Activated T-cell treated with anti-CD3 and anti-CD28 coated beads for 48 hours (primary cell): ENCODE measurements at regions not wholly inside any gene's neighbourhood (a gene's known extent, or its start where the extent isn't known, plus 50 kb on each side); places are given as distances from the start of the nearest gene placed in this dataset.
"Not testable (repeated sequence)": the region's sequence is repeated elsewhere in the genome, so short reads cannot be mapped to it uniquely, and the experiment has no call there.

ENCODE experiments used
- DNase-seq: peaks from one replicate; pipeline ENCODE4 v3.0.0-alpha.2; 2020; ENCODE audit warnings: low read depth

DNA sequence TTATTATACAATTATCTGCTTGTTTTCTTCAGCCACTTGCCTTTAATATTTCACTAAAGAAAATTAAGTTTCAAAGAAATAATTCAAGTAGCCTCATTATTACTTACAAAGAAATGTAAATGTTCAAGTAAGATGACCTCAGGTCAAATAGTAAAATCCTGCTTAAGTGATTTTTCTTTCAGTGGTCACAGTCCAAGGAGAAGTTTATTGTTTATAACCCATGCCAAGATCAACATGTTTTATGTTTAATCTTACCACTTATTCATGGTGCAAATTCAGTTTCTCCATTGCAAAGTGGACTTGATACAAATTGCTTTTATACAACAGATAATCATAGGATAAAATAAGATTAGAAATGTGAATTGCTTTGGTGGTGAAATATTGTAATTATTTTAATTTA, 370.2 kb upstream of the FLRT2 start:
- DNase-seq = no peak

DNA sequence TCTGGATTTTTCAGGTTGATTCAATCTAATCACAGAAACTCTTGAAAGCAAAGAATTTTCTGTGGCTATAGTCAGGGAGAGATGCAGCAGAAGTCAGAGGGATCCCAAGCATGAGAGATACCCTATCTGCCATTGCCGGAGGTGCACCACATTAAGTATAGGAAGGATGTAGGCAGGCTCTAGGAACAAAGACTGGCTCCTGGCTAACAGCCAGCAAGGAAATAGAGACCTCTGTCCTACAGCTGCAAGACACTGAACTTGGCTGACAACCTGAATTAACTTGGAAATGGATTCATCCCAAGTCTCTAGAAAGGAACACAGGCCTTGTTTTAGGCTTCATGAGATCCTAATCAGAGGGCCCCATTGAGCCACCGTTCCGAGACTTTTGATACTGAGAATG, 364.9 kb upstream of the FLRT2 start:
- DNase-seq = no peak

DNA sequence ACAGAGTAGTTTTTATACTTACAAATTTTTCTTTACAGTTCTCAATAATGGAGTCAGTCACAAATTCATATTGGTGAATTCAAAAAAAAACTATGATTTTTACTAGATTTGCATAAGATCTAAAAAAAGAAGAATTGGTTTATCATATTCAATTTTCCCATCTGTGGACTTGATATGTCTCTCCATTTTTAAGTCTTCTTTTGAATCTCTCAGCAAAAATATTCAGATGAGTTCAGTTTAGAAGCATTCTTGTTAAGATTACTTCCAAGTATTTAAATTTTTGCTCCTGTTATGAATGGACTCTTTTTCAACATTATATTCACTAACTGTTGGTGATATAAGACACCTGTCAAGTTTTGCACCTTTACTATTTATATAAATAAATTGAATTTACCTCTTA, 360.6 kb upstream of the FLRT2 start:
- no peak for DNase-seq

DNA sequence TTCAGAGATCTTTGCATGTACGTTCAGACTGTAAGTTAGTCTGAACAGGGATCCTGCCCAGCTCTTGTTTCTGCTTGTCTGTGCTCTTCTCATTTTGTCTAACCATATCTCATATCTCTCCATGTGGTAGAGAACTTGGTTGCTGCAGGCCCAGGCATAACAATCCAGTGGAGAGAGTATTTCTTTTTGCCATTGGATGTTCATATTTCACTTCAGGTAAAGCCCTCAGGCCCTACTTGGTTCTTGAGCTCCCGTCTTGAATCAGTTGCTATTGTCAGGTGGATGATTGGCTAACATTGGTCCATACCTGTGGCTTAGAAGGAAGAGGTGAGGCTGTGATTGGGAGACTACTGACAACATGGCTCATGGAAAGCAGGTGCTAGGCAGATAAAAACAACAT, 357.7 kb upstream of the FLRT2 start:
- DNase-seq = no peak

DNA sequence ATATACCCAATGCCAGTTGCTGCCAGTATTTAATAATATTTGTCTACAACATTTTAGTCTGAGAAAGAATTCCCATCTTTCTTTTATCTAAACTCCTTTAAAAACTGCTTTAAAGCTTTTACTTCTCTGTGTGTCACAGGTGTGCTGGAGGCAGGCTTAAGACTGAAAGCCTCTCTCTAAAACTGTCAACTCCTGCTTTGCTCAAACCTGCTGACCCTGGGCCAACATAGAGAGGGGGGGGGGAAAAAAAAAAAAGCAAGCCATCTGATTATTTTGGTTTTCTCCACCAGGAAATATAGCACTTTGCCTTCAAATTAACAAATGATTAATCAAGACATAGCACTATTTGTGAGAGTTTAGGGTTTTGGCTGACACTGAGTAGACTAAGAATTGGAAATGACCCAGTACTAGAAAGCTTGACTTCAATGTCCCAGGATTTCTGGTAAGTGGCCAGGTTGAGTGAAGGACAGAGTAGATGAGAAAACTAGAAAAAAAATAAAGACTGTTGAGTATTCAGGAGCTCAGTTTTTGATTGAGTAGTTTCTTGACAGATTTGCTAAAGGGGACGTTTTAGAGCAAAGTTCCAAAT, 357.0 kb upstream of the FLRT2 start:
- DNase-seq = no peak

DNA sequence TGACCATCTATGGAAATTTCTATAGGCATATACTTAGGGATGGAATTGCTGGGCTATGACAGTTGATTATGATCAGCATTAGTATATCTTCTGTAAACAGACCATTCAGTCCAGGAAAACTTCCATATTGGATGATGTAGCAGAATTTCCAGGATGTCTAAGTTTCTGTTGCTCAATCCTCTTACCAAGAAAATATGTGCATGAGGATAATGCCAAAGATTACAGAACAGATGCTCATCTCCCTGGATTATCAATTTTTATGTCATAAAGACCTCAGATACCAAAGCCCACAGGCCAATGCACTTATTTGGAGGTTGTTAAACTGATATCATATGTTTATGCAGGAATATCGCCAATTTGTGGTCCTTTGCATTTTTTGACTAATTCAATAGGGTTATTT, 354.4 kb upstream of the FLRT2 start:
- no peak for DNase-seq

DNA sequence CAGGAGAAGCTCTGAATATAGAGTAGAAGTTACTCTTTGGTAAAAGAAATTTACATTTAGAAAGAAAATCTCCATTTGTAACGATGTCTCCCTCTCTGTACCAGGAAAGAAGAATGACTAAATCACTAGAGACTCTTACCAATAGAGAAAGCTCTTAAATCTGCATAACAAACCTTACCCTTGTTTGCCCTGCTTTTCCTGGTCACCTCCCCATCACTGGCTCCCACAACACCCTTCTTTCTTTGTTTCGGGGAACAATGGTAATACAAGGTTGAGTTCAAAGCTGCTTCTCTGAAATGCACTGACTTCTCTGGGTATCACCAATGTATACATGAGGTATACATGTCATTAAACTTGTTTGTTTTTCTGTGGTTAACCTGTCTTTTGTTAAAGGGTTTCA, 351.1 kb upstream of the FLRT2 start:
- no peak for DNase-seq

DNA sequence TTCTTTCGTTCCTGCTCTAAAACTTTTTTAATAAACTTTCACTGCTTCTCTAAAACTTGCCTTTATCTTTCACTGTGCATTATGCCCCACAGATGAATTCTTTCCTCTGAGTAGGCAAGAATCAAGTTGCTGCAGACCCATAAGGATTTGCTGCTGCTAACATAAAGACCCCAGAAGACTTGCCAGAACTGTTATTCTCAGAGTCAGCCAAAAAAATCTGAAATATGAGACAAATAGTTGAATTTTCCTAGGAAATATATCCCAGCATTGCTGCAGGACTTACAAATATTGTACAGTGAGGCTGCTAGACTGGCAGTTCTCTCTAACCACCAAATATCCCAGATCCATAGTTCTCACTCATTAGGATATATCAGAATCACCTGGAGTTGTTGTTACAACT, 349.1 kb upstream of the FLRT2 start:
- no peak for DNase-seq

DNA sequence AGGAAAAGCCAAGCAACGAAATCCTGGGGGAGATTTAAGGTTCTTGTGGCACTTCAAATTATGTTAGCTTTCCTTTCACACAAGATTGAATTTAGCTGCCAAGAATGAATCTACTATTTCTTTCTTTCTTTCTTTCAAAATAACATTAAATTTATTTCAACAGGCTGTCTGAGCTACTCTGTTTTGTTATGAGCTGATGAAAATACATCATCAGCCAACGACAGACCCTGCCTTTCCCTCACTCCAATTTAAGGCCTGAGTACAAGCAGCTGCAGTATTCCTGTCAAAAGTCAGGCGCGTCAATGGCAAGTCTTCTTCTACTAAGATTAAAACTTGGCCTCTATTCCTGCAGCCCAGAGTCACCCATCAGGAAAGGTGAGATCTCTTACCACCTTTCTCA, 347.7 kb upstream of the FLRT2 start:
- DNase-seq = no peak

DNA sequence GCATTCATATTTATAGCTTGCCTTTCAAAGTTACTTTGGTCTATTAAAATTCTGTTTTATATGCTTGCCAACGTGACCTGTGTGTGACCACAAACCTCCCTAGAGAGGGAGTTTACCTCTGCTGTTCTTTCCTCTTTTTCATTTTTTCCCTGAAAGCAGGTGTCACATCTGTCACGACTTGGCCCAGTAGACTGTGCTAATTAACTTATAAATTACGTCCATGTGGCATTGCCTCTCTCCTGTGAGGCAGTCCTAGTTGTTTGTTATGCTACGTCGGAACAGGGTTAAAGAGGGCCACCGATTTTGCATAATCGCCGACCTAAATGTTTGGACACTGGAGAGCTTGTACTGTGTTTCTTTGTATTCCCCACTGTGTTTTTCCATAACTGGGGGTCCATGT, 343.9 kb upstream of the FLRT2 start:
- DNase-seq = no peak

DNA sequence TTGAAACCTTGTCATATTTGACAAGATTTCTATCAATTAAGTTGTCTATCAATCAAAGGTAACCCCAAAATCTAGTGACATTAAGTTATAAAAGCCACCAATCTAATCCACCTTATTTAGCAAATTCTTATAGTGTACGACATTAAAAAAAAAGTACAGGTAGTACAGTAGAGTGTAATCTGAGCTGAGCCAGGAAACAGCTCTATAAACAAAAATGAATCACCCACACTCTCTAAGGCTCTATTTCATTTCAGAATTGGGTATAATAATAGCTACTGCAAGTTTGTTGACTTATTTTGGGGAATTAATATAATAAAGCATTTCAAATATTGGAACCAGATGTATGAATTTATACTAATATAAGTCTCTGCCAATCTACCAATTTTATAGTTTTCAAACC, 342.4 kb upstream of the FLRT2 start:
- no peak for DNase-seq

DNA sequence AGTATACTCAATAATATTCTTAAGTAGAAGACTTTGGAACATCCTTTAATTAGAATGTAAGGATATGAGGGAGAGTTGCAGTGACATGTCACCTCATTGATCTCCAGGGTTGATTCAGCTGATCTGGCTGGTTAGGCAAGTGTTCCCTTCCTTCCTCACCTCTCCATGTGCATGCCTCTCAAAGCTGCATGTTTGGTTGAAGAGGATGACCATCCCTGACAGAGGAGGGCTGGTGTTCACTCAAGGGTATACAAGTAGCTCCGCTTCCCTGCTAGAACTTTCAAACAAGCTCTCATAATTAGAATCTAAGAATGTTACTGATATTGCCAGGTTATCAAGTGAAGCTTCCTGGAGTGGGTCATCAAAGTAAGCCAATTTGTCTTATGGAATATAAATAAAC, 341.1 kb upstream of the FLRT2 start:
- no peak for DNase-seq

DNA sequence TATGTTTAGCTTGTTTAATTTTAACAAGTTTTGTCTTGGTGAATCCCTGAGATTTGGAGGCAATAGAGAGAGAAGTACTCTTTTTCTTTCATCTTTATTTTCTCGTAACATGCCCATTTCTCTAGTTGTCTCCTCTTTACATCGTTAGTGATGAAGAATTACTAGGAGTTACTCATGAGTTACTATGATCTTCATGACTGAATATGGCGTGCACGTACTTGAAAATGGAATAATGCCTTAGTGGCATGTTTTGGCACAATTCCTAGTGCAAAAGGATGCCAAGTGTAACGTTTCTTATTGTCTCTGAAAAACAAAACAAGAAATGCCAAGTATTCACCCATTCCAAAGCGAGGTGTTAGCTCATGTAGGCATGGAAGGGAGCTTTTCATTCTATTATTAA, 340.7 kb upstream of the FLRT2 start:
- DNase-seq = not testable (repeated sequence)

DNA sequence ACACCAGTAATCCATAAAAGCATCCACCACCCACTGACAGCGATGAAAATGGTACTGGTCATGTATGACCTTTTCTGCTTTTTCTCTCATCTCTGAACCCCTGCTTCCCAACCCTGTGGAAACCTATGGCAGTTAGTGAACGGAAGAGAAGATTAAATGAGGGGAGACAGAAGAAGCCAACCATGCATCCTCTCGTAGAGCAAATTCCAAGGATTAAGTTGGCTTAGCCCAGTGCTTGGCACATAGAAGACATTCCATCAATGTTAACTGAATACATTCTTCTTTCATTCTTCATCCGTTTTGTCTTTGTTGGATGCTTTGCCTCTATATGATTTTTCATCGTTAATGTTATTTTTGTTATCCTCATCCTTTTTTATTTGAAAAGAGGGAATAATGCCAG, 339.7 kb upstream of the FLRT2 start:
- DNase-seq = no peak

DNA sequence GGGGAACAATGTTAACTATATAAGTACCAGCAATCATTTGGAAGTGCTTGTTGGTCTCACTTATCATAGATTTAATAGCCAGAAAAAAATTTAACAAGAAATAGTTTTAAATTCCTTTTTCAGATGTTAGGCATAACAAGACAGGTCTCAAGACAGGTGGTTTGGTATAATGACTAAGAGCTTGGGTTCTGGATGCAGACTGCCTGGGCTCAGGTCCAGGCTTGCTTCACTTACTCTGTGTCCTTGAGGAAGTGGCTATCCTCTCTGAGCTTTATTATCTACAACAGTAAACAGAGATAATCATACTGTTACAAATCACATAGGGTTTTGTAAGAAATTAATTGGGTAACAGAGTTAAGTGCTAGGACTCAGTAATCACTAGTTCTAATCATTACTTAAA, 338.0 kb upstream of the FLRT2 start:
- no peak for DNase-seq

DNA sequence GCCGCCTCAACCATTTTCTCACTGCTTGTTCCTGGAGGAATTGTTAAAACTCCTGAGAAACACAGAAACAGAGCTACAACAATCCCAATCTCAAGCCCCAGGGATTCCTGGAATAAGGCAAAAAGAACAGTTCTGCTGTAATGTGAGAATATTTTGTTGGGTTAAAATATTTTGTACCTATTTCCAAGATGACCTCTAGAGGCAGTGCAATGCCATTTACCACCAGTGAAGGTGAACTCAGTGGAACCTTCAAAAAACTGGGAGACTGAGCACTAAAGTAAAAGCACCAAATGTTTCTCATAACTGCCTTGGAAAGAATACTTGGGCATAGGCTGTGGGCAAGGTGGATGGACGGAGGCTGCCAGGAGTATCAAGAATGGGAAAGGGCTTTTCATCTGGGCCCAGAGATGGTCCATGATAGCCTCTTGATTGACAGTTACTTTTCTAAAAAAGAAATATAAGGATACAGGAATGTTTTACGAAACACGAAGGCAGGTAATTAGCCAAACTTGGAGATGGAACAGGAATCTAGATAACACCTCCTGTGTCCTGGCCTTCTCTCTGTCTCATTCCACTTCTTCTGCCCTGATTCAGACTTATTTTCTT, 334.0 kb upstream of the FLRT2 start:
- DNase-seq = no peak

DNA sequence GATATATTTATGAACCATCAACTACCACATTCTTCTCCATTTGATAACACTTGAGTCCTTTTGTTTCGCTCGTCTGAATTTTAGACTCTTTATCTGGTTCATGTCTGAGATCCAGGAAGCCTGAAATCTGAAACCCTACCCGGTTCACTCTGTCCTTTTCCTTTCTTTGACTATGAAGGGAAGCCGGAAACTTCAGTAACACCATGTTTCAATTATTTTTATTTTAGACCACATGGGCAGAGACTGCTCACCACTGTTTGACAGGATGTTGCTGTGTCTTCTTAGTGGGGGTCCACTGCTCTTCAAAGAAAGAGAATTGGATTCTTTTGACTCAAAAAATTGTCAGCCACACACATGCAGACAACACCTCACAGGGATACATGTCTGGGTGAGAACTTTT, 331.9 kb upstream of the FLRT2 start:
- no peak for DNase-seq

DNA sequence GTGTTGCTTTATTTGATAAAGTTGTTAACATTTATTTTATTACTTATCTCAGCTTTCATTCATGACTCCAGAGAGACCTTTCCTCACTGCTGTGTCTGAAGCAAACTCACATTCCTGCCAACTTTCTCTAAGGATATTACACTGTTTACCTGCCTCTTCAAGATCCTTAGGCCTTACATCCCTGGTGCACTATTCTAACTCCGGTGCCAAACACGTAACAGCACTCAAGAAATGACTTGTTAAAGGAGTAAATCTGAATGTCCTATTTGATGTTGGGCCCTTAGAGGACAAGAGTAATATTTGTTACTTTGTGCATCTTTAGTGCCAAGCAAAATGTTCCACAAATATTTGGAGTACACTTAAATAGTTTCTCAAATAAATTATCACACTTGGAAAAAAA, 324.1 kb upstream of the FLRT2 start:
- DNase-seq = no peak

DNA sequence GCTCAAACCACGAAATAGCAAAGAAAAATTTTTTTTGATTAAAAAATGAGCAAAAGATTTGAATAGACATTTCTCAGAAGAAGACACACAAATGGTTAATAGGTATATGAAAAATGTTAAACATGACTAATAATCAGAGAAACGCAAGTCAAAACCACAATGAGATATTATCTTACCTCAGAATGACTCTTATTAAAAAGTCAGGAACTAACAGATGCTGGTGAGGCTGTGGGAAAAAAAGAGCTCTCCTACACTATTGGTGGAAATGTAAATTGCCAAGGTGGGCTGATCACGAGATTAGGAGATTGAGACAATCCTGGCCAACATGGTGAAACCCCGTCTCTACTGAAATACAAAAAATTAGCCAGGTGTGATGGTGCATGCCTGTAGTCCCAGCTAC, 315.5 kb upstream of the FLRT2 start:
- DNase-seq = no peak

DNA sequence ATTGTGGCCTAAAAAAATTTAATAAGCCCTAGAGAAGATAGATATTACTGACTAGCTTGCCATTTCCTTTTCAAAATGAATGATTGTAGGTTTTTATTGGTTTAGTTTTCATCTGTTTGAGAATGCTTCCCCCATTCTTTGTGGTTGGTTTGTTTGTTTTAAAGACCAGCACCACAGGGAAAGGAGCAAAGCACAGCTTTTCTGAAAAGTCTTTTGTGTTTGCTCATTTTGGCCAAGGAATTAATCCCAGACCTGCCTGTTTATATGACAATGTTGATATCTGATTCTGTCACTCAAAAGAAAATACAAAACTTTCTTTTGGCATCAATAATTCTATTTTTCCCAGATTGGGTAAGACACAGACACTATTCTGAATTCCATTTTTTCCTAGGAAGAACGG, 312.5 kb upstream of the FLRT2 start:
- DNase-seq = no peak

DNA sequence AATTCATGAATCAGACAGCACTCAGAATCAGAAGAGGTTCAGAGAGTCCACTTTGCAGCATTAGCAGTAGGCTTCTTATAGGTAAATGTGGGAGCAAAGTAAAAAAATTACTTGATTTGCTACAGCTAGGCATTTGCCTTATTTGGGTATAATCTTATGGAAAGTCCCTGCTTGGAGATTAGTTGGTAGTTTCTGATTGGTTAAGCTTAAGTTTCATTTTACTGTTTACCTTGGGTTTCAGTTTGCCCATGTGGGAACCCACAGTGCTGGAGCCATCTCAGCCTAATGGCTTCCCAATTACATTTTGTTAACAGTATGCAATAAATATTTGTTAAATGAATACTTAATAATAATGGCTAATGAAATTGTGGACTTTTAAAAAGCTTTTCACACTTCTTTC, 311.0 kb upstream of the FLRT2 start:
- no peak for DNase-seq

DNA sequence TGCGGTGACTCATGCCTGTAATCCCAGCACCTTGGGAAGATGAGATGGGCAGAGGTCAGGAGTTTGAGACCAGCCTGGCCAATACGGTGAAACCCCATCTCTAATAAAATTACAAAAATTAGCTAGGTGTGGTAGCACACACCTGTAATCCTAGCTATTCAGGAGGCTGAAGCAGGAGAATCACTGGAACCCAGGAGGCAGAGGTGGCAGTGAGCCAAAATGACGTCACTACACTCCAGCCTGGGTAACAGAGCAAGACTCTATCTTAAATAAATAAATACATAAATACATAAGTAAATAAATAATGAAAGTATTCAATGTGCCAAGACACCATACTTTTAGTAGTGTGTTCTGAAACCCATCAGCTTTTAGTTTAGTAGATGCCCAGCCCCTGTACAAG, 308.1 kb upstream of the FLRT2 start:
- no peak for DNase-seq

DNA sequence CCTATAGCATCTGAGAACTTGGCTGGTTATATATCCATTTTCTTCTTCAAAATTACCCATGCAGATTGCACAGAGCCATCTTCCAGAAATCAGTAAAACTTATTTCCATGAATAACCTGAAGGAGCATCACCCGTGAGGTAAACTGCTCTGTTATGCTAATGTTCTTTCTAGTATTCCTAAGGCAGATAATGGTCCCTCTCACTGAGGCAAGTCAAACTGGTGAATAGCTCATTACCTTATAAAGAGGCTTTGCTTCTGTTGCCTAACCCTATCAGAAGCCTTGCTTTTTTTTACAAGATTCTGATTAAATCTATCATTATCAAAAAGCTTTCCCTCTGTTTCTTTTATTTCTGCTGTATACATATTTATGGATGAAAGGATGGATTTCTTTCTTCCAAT, 307.6 kb upstream of the FLRT2 start:
- no peak for DNase-seq

DNA sequence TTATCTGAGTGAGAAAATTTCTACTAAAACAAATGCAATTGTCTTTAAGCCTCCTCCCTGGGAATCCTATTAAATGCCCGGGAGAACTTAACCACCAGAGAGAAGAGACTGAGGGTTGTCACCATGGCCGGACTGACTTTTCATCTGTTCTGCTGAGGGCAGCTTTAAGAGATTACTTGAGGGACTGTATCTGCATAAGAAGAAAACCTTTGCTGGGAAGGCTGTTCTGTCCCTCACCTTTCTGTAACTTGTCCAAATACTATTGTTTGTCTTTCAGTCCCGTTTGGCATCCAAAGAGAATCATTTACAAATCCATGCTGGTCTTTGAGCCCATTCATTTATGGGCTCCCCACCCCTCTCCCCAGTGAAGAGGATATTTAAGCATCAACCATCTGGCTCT, 306.3 kb upstream of the FLRT2 start:
- no peak for DNase-seq

DNA sequence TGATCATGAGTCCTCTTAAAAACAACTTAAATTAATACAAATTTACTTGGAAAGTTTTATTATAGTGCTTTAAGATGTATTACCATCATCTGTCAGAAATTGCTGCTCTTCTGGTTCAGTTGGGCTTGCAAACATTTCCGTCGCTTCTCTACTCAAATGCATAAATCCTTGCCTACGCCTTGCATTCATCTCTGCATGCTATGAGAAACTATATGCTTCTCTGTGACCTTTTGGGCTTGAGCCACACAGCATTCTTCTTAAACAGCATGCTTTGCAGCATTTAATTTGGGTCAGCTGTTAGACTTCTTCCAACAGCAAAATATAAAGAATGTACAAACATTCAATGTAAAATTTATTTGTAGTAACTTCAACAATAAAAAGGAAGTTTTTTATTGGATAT, 305.7 kb upstream of the FLRT2 start:
- no peak for DNase-seq
